Astrocyte of the hippocampus (primary cell): ENCODE measurements at regions not wholly inside any gene's neighbourhood (a gene's known extent, or its start where the extent isn't known, plus 50 kb on each side); places are given as distances from the start of the nearest gene placed in this dataset.

ENCODE experiments used
- DNase-seq: peaks from one replicate; pipeline ENCODE4 v3.0.0; 2011; ENCODE audit warnings: low read depth, low spot score

DNA sequence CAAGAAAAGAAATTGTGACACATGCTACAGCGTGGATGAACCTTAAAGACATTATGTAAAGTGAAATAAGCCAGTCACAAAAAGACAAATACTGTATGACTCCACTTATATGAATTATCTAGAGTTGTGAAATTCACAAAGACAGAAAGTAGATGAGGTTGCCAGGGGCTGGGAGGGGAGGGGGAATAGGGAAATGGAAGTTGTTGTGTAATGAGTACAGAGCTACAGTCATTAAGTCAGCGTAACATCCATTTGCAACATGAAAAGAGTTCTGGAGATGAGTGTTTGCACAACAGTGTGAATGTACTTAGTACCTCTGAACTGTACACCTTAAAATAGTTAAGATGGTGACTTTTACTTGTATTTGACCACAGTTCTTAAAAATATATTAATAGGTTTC, 112.1 kb upstream of the CDK1 start:
- no peak for DNase-seq

DNA sequence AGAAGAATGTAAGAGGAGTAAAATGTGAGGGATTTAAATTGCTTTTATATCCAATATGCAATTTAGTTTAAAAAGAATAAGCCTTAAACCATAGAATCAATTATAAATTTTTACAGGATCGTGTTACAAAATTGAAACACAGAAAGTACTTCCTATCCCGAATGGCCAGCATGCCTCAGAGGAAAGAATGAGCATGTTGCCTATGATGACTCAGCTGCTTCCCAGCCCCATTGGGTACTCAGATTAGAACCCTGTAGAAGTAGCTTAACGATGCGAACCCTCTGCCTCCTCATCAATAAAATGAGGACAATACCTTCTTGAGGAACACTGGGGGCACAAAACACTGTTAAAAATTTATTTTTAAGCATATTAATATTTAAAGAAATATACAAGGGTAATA, 113.4 kb upstream of the CDK1 start:
- no peak for DNase-seq

DNA sequence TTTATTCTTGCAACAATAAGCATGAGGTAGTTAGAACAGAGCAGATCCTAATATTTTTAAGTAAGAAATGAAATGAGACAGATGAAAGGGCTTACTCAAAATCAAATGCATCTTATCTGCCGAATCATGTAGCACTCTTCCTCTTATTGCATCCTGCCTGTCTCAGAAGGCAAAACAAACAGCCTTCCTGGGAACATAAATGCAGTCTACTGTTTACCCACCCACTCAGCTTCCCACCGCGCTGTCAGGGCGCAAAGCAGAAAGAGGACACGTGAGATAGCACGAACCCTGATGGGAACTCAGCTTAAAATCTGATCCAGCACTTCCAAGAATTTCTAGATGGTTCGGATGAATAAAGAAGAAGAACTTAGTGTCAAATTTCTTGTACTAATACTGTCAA, 114.4 kb upstream of the CDK1 start:
- no peak for DNase-seq

GRCh38 chr10:60662917-60663614, 115.2 kb upstream of the CDK1 start:
- peak; percentile 48 for DNase-seq

DNA sequence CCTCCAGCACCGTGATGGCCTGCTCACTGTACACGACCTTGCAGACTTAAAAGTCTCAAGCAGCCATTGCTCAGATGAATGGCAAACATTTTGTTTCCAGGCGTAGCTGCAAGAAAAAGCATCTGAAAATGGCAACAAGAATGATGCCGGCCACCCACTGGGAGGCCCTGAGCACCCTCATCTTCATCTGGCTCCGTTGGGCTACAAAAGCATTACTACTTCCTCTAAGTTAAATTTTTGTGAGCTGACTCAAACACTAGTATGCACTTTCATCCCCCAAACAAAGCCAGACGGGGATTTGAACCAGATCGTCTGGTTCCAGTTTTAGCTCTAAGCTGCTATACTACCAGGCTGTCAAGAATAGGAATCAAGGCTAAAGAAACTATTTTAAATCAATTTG, 116.6 kb upstream of the CDK1 start:
- peak; percentile 68 for DNase-seq

DNA sequence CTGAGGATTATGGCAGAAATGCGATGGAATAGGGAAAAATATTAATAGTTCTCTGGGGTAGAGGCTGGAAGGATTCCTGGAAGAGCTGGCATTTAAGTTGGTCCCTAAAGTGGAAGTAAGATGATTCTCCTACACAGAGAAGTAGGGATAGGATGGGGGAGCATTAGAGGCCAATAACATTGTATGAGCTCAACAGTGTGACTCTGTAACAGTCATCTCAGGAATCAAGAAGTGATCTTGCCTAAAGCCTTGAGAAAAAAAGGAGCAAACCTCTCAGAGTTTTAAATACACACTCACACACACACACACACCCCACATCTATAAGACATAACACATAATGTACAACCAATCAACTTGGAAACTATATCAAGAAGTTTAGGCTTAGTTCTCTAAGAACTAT, 117.7 kb upstream of the CDK1 start:
- DNase-seq, result no peak

GRCh38 chr10:60654813-60655464, 123.3 kb upstream of the CDK1 start:
- DNase-seq, result peak; percentile 30

DNA sequence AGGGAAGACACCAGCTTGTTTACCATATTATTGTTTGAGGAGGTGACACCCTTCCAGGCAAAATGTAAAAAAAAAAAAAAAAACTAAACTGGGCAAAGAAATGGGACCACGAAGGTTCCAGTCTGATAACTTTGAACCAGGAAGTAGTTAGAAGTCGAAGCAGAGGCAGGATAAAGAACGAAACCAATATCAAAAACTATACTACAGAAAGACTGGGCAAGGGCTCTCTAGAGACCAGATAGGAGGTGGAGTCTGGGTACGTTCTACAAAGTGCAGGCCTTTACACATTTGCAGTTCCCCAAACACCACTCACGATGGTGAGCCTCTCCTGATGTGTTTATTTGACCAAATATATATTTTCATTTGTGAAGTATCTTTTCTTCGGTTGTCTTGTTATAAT, 125.7 kb upstream of the CDK1 start:
- DNase-seq, result no peak

DNA sequence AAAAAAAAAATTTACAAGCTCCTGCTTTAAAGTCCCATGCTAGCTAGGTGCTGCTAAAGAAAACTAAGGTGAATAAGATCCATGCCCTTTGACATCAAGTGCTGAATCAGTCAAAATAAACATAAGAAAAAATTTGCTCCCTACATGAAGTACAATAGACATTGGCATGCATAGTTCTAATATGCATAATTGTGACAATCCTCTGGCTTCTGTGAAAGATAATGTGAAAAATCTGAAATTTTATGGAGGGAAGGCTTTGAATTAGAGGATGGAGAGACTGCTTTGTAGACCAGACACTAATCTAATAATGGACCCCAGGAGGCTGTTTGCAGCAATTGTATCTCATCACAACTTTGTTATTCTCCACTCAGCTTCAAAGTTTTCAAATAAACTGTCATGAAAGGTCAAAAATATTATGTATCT, 127.9 kb upstream of the CDK1 start:
- no peak for DNase-seq

DNA sequence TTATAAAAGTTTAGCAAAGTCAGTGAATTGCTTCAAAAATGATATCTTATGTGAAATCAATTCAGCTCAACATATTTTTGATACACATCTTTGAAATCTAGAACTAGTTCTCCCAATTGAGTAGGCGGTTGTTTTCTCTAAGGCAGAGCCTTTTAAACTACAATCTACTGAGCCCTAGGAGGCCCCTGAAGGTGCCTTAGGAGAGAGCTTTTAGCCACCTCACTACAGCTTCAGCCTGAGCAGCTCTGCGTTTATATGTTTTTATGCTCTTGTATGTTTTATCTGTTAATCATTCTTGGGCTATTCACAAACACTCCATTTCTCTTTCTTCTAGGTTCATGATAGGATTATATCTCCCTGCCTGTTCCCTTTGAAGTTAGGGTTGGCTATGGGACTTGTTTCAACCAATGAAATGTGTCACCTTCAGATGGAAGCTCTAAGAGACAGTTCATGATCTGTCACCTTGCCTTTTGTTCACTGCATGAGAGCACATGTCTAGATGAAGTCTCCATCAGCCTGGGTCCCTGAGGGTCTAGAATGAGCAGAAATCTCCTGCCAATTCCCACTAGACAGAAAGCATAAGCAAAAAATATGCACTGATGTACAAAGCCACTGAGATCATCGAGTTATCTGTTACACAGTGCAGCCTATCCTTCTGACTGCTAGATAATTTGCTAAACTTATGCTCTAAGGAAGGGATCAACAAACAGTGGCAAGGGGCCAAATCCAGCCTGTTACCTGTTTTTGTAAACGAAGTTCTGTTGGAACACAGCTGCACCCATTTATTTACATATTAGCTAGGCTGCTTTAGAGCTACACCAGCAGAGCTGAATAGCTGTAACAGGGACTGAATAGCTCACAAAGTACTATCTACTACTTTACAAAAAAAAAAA, 128.5 kb upstream of the CDK1 start:
- no peak for DNase-seq

GRCh38 chr10:60648761-60649160, 129.5 kb upstream of the CDK1 start:
- no peak for DNase-seq

- DNase-seq, result peak; percentile 77
These were observed 131.1 kb upstream of the CDK1 start for GRCh38 chr10:60646966-60647796.

- DNase-seq, result peak; percentile 7
These were observed 132.3 kb upstream of the CDK1 start for GRCh38 chr10:60645980-60646379.

- no peak for DNase-seq
These were observed 133.7 kb upstream of the CDK1 start for GRCh38 chr10:60644436-60645130.

DNA sequence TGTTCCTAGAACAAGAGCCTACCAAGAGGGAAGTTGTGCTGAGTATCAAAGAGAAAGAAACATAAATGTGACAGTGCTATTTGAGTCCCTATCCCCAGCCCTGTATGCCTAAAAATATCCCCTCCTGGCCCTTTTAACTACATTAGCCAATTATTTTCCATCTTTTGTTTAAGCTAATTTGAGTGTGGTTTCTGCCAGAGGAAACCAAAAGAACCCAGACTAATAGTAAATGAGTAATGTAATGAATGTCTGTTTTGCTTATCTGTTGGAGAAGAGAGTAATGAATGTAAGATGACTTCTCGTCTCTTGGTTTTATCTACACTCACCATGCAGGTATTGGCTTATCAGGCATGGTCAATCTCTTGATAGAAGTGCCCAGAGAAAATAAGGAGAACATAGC, 134.4 kb upstream of the CDK1 start:
- DNase-seq, result no peak

- no peak for DNase-seq
These were observed 148.9 kb upstream of the CDK1 start for GRCh38 chr10:60629332-60629731.

DNA sequence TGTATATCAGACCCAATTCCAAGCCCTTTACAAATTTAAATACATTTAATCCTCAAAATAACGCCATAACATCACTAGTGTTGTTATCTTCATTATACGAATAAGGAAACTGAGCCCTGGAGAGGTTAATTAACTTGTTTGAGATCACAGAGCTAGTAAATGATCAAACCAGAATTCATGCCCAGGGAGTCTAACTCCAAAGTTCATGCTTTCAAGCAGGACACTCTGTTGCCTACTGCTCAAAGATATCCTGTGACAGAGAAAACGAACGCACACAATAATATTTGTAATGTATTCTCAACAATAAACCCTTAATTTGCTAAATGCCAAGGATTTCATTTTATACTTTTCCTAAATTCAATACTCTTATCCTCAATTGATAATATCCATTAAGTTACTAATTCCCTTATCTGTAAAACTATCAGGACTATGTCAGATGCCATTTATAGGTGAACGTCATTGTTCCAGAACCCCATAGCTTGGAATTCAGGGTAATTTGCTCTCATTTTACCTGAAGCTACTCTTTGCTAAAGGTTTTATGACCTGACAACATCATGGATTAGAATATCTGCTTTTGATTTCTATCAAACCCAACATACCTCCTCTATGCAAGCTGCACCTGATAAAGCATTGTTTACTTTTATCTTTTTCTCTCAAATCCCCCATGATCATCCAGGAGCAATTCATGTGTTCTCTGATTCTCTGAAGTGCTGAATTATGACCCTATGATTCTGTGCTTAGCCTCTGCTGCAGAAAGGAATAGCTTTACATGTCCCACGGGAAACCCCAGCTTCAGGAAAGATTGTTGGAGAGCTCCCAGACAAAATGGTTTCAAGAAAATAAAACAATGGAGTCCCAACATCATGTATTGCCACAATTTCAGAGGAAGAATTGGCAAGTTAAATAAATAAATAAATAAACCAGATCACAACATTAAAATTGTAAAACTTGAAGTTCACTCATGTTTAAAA, 150.2 kb upstream of the CDK1 start:
- no peak for DNase-seq

- no peak for DNase-seq
These were observed 152.2 kb upstream of the CDK1 start for GRCh38 chr10:60626037-60626436.

DNA sequence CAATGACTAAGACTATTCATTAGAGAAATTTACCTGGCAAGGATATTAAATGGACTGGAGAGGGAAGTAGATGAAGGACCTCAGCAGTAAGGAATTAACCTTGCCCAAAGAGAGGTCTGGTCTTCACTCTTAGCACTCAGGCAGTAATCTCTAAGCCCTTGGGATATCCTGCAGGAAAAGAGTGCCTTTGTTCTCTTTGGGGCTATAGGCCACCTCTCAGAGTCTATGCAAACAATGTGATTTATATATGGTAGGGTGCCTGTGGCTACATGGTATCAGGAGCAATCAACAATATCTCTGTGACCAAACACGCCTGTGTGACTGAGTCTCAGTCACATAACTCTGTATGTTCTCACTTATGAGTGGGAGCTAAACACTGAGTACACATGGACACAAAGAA, 154.7 kb upstream of the CDK1 start:
- DNase-seq, result no peak

- DNase-seq, result no peak
These were observed 157.3 kb upstream of the CDK1 start for GRCh38 chr10:60621018-60621417.
